ENCODE measurements at regions not wholly inside any gene's neighbourhood (a gene's known extent, or its start where the extent isn't known, plus 50 kb on each side); places are given as distances from the start of the nearest gene placed in this dataset.

DNA sequence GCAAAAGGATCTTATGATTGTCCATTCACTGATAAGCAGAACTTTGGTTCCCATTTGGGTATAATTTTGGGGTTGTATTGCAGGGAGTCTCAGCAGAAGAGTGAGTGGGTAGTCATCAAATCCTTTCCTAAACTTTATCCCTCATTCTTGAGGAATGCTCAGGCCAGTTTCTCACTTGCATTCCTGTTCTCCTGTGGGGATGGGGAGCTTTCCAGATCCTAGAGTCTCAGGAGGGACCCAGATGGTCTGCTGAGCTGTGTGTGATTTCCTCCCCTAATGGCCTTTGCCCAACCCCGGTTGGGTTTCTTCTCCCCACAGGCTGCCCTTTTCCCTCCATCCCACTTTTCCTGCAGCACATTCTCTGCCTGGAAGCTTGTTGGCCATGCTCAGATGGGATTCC is 79.9 kb downstream of the MIAT start:
- DNase-seq, result no peak
- Histone ChIP-seq H3K36me3 (ENCODE audit: control insufficient read depth in 4 of 4, insufficient read depth in 4 of 4, low read length in 4 of 4) (peaks cover 0 to 7% (median 1%) of the 10 kb centered on the region in 4 donors), H3K27me3 (ENCODE audit: control insufficient read depth in 3 of 3, insufficient read depth in 3 of 3, low read length in 2 of 3) (no peaks in the 10 kb centered on the region), H3K27ac (ENCODE audit: low read depth in 1 of 2, low read length in 1 of 2) (no peak overlapping the region), H3K9me3 (ENCODE audit: control insufficient read depth in 4 of 4, insufficient read depth in 3 of 4, low read length in 3 of 4) (peaks cover 0 to 3% (median 0%) of the 10 kb centered on the region in 4 donors), H3K4me3 (no peak overlapping the region), H3K9ac (ENCODE audit: insufficient read depth in 1 of 2, low read length in 2 of 2) (no peak overlapping the region), H3K4me1 (ENCODE audit: control insufficient read depth in 5 of 5, insufficient read depth in 5 of 5, low read length in 5 of 5) (peaks cover 0 to 4% (median 0%) of the 10 kb centered on the region in 5 donors)
- 91 to 92% methylated on average over 1 of the region's 1 CpG for WGBS, 2 donors
- TF ChIP-seq, protein P1, sequence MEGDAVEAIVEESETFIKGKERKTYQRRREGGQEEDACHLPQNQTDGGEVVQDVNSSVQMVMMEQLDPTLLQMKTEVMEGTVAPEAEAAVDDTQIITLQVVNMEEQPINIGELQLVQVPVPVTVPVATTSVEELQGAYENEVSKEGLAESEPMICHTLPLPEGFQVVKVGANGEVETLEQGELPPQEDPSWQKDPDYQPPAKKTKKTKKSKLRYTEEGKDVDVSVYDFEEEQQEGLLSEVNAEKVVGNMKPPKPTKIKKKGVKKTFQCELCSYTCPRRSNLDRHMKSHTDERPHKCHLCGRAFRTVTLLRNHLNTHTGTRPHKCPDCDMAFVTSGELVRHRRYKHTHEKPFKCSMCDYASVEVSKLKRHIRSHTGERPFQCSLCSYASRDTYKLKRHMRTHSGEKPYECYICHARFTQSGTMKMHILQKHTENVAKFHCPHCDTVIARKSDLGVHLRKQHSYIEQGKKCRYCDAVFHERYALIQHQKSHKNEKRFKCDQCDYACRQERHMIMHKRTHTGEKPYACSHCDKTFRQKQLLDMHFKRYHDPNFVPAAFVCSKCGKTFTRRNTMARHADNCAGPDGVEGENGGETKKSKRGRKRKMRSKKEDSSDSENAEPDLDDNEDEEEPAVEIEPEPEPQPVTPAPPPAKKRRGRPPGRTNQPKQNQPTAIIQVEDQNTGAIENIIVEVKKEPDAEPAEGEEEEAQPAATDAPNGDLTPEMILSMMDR (IDR thresholded peaks at IDR 0.05; ENCODE audit: control extremely low read depth, extremely low read depth), result no peak
- ATAC-seq (ENCODE audit: insufficient read depth, low FRiP score), result no peak

DNA sequence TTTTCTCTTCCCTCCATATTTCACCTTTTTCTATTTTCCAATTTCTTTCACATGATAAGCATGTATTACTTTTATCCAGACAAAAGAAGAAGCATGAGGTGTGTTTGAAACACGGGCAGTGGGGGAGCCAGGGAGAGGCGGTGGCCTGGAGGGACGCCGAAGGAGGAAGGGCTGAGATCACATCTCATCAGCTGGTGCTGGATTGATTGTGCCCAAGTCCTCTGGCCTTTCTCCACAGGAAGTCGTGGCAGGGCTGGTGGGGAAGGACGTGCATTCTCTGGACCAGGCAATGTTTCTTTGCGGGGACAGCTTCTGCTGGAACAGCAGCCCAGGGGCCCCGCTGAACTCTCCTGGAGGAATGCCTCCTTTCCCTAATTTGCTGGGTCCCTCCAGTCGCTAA is 82.9 kb downstream of the MIAT start:
- WGBS, 2 donors, result 30 to 41% methylated on average over 9 of the region's 9 CpGs
- H3K4me1 ChIP-seq (ENCODE audit: control insufficient read depth in 5 of 5, insufficient read depth in 5 of 5, low read length in 5 of 5), result peaks cover 0 to 3% (median 0%) of the 10 kb centered on the region in 5 donors
- no peaks in the 10 kb centered on the region for H3K27me3 ChIP-seq (ENCODE audit: control insufficient read depth in 3 of 3, insufficient read depth in 3 of 3, low read length in 2 of 3)
- H3K4me3 ChIP-seq, result no peak overlapping the region
- DNase-seq, result peak; percentile 20 to 52 (median 26)
- peaks cover 0 to 5% (median 0%) of the 10 kb centered on the region in 4 donors for H3K36me3 ChIP-seq (ENCODE audit: control insufficient read depth in 4 of 4, insufficient read depth in 4 of 4, low read length in 4 of 4)
- H3K9ac ChIP-seq (ENCODE audit: insufficient read depth in 1 of 2, low read length in 2 of 2), result no peak overlapping the region
- H3K27ac ChIP-seq (ENCODE audit: low read depth in 1 of 2, low read length in 1 of 2), result peak overlapping the region in 1 of 2 donors; percentile 24
- TF ChIP-seq, protein P1 (IDR thresholded peaks at IDR 0.05; ENCODE audit: control extremely low read depth, extremely low read depth), result no peak
- no peak for ATAC-seq (ENCODE audit: insufficient read depth, low FRiP score)
- no peaks in the 10 kb centered on the region for H3K9me3 ChIP-seq (ENCODE audit: control insufficient read depth in 4 of 4, insufficient read depth in 3 of 4, low read length in 3 of 4)

DNA sequence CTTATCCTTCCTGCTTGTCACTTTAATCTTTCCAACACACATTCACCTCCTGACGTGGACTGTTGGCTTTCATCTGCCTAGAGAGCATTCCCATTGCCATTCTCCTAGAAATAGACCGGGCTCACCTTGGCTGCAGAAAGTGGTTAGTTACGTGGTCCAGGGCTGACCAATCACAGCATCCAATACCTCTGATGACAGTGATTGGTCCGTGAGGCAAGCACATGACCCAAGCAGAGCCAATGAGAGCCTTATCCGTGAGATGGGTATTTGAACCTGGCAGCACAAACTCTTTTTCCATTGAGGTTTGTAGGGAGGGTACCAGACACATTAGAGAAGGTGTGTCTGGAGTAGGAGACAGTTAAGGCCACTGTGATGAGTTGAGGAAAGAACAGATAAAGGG is 85.8 kb downstream of the MIAT start:
- WGBS, 2 donors, result 90 to 93% methylated on average over 5 of the region's 5 CpGs
- TF ChIP-seq, protein P1 (IDR thresholded peaks at IDR 0.05; ENCODE audit: control extremely low read depth, extremely low read depth), result no peak
- no peak overlapping the region for H3K9ac ChIP-seq (ENCODE audit: insufficient read depth in 1 of 2, low read length in 2 of 2)
- DNase-seq (no peak), ATAC-seq (ENCODE audit: insufficient read depth, low FRiP score) (no peak)
- H3K27ac ChIP-seq (ENCODE audit: low read depth in 1 of 2, low read length in 1 of 2), result no peak overlapping the region
- H3K4me1 ChIP-seq (ENCODE audit: control insufficient read depth in 5 of 5, insufficient read depth in 5 of 5, low read length in 5 of 5), result peaks cover 0 to 5% (median 0%) of the 10 kb centered on the region in 5 donors
- no peak overlapping the region for H3K4me3 ChIP-seq
- H3K9me3 ChIP-seq (ENCODE audit: control insufficient read depth in 4 of 4, insufficient read depth in 3 of 4, low read length in 3 of 4), result no peaks in the 10 kb centered on the region
- no peaks in the 10 kb centered on the region for H3K27me3 ChIP-seq (ENCODE audit: control insufficient read depth in 3 of 3, insufficient read depth in 3 of 3, low read length in 2 of 3)
- H3K36me3 ChIP-seq (ENCODE audit: control insufficient read depth in 4 of 4, insufficient read depth in 4 of 4, low read length in 4 of 4), result peaks cover 0 to 2% (median 0%) of the 10 kb centered on the region in 4 donors

Measured in lung (tissue), 11 donors.